Panc1 (cell line): ENCODE measurements at regions not wholly inside any gene's neighbourhood (a gene's known extent, or its start where the extent isn't known, plus 50 kb on each side); places are given as distances from the start of the nearest gene placed in this dataset.

Experiments
- ATAC-seq: fragments of 200-7000 bp; cut with Tn5 transposase; 2 replicates; pipeline ENCODE4 v1.9.1; 2020; ENCODE audit warnings: mild to moderate bottlenecking, moderate library complexity
- BruUV-seq: library from RNA; stranded (reverse); fragments of 400-500 nt; replicated peaks from 2 replicates; lab custom pipeline; 2021; lab: Mats Ljungman, UMichigan
- CTCF ChIA-PET: fragments of 300-600 bp; sonication (Branson Sonifier 250); formaldehyde crosslinking; loops from one replicate; lab custom pipeline; 2022; ENCODE audit warnings: antibody characterized with exemption; lab: Charles Lee
- POLR2A ChIA-PET: fragments of 300-600 bp; sonication (Branson Sonifier 250); formaldehyde crosslinking; loops from one replicate; lab custom pipeline; 2022; ENCODE audit warnings: antibody characterized with exemption; lab: Charles Lee
- DNase-seq: peaks from one replicate; pipeline ENCODE4 v3.0.0-alpha.2; 2010; ENCODE audit warnings: low read depth, low spot score
- H3K27ac ChIP-seq: 2 replicates; pipeline ENCODE4 v1.5.1; 2011; ENCODE audit warnings: mild to moderate bottlenecking, low read length, inconsistent platforms
- H3K27me3 ChIP-seq: fragments of 200-500 bp; sonication (Bioruptor generic); 2 replicates; pipeline ENCODE4 v1.6.0; 2014; ENCODE audit warnings: low read length, inconsistent platforms; ENCODE audit not compliant: control insufficient read depth, insufficient read depth
- H3K36me3 ChIP-seq: fragments of 200-500 bp; sonication (Bioruptor generic); 2 replicates; pipeline ENCODE4 v1.5.1; 2014; ENCODE audit warnings: inconsistent platforms, mild to moderate bottlenecking, low read length, moderate library complexity; ENCODE audit not compliant: control insufficient read depth, insufficient read depth
- H3K4me1 ChIP-seq: 2 replicates; pipeline ENCODE4 v1.5.1; 2011; ENCODE audit warnings: inconsistent platforms, mild to moderate bottlenecking, low read length, moderate library complexity; ENCODE audit not compliant: control insufficient read depth, insufficient read depth
- H3K4me3 ChIP-seq, 2 experiments: 2 replicates each; pipeline ENCODE4 v1.5.1; 2011 to 2012; ENCODE audit warnings: low read depth in 2 of 2, low read length in 2 of 2, mild to moderate bottlenecking in 2 of 2, inconsistent platforms in 1 of 2, moderate library complexity in 1 of 2
- H3K9me3 ChIP-seq: fragments of 200-500 bp; sonication (Bioruptor generic); 2 replicates; pipeline ENCODE4 v1.5.1; 2014; ENCODE audit warnings: low read depth, mild to moderate bottlenecking, inconsistent platforms, low read length, moderate library complexity; ENCODE audit not compliant: control insufficient read depth, insufficient read depth
- CTCF ChIP-seq: fragments of 450-650 bp; IDR thresholded peaks from 2 replicates; pipeline ENCODE4 v1.5.1; 2017; ENCODE audit warnings: mild to moderate bottlenecking
- POLR2AphosphoS5 ChIP-seq: IDR thresholded peaks from 2 replicates; pipeline ENCODE4 v1.6.1; 2012; ENCODE audit warnings: mild to moderate bottlenecking, low read depth, low read length, moderate library complexity
- REST ChIP-seq, 2 experiments: IDR thresholded peaks; 2 replicates each; pipeline ENCODE4 v1.6.1; 2011 to 2012; ENCODE audit warnings: low read depth in 2 of 2, control low read depth in 1 of 2, low read length in 1 of 2, mild to moderate bottlenecking in 1 of 2, moderate library complexity in 1 of 2; ENCODE audit not compliant: insufficient read depth in 1 of 2
- SIN3A ChIP-seq: IDR thresholded peaks from 2 replicates; pipeline ENCODE4 v1.6.1; 2012; ENCODE audit warnings: low read depth, mild to moderate bottlenecking, low read length, moderate library complexity, borderline replicate concordance; ENCODE audit not compliant: insufficient read depth
- TCF7L2 ChIP-seq: IDR thresholded peaks from 2 replicates; pipeline ENCODE4 v1.6.1; 2011; ENCODE audit warnings: mild to moderate bottlenecking, low read depth, low read length, inconsistent platforms
- in situ Hi-C: cut with HindIII; loops from 2 replicates; pipeline ENCODE4 v1.10.0; 2016; ENCODE audit warnings: low sequenced_read_pairs, low pct_unique_long_range_greater_than_20kb
- intact Hi-C: fragments of 100-400 bp; cut with micrococcal nuclease; formaldehyde crosslinking; loops from one replicate; pipeline ENCODE4 v1.10.0; 2022; ENCODE audit not compliant: unreplicated experiment

- CTCF ChIA-PET, result no interaction called here
- DNase-seq (no peak), ATAC-seq (no peak)
- no peak for TF ChIP-seq SIN3A
- TF ChIP-seq TCF7L2, result no peak
- TF ChIP-seq POLR2AphosphoS5, result no peak
- TF ChIP-seq REST (IDR thresholded peaks at IDR 0.05; ENCODE audit: insufficient read depth in 1 of 2, low read depth in 2 of 2, low read length in 1 of 2), result no peak
- no peak for TF ChIP-seq CTCF
- no TSS peak for BruUV-seq
- Histone ChIP-seq H3K9me3 (no peaks in the 10 kb centered on the region), H3K4me3 (no peak overlapping the region), H3K36me3 (no peaks in the 10 kb centered on the region), H3K4me1 (no peaks in the 10 kb centered on the region), H3K27ac (no peak overlapping the region), H3K27me3 (no peaks in the 10 kb centered on the region)
- POLR2A ChIA-PET, result no interaction called here
- in situ Hi-C loops (no loop called here), intact Hi-C loops (no loop called here)
Observed at GRCh38 chr12:129964826-129965457, 61.1 kb upstream of the TMEM132D start.

- CTCF ChIA-PET, result interaction anchor here (0.6 kb wide), 1 partner anchor 48 kb away, joined by 3 read pairs; no protein-coding TSS in a partner anchor
- no peak for ATAC-seq
Observed at GRCh38 chr12:129966146-129966995, 62.5 kb upstream of the TMEM132D start.

More at GRCh38 chr12:129966146-129966995, 62.5 kb upstream of the TMEM132D start:
- POLR2A ChIA-PET, result no interaction called here
- Histone ChIP-seq H3K36me3 (no peaks in the 10 kb centered on the region), H3K4me3 (no peak overlapping the region), H3K4me1 (no peaks in the 10 kb centered on the region), H3K27me3 (no peaks in the 10 kb centered on the region), H3K9me3 (no peaks in the 10 kb centered on the region), H3K27ac (no peak overlapping the region)
- TF ChIP-seq TCF7L2, result no peak
- TF ChIP-seq POLR2AphosphoS5, result no peak
- TF ChIP-seq CTCF, result no peak
- TF ChIP-seq SIN3A, result no peak
- TF ChIP-seq REST (IDR thresholded peaks at IDR 0.05; ENCODE audit: insufficient read depth in 1 of 2, low read depth in 2 of 2, low read length in 1 of 2), result no peak
- intact Hi-C loops (no loop called here), in situ Hi-C loops (no loop called here)
- no TSS peak for BruUV-seq
- no peak for DNase-seq
